GM23338 (cell line): ENCODE measurements at regions not wholly inside any gene's neighbourhood (a gene's known extent, or its start where the extent isn't known, plus 50 kb on each side); places are given as distances from the start of the nearest gene placed in this dataset.
"Not testable (repeated sequence)": the region's sequence is repeated elsewhere in the genome, so short reads cannot be mapped to it uniquely, and the experiment has no call there.

Experiments
- ATAC-seq: fragments of 200-7000 bp; cut with Tn5 transposase; 3 replicates; pipeline ENCODE4 v1.9.1; 2020
- DNase-seq: peaks from one replicate; pipeline ENCODE4 v3.0.0-alpha.2; 2015; ENCODE audit warnings: low spot score
- H2AFZ ChIP-seq: fragments of 200-600 bp; sonication (generic); 2 replicates; pipeline ENCODE4 v1.8.0; 2016; ENCODE audit warnings: antibody characterized with exemption, mild to moderate bottlenecking, moderate library complexity
- H3F3A ChIP-seq: fragments of 200-600 bp; sonication (generic); replicated peaks from 2 replicates; pipeline ENCODE4 v1.8.0; 2017; ENCODE audit warnings: antibody characterized with exemption, mixed run types, low read depth
- H3K27ac ChIP-seq: fragments of 200-600 bp; sonication (generic); 2 replicates; pipeline ENCODE4 v1.6.1; 2016; ENCODE audit warnings: low read depth
- H3K27me3 ChIP-seq: fragments of 200-600 bp; sonication (generic); 2 replicates; pipeline ENCODE4 v1.8.0; 2016; ENCODE audit warnings: mild to moderate bottlenecking, mixed run types, moderate library complexity; ENCODE audit not compliant: insufficient read depth
- H3K36me3 ChIP-seq: fragments of 200-600 bp; sonication (generic); 2 replicates; pipeline ENCODE4 v1.8.0; 2016; ENCODE audit warnings: mild to moderate bottlenecking; ENCODE audit not compliant: insufficient read depth
- H3K4me1 ChIP-seq: fragments of 200-600 bp; sonication (generic); 2 replicates; pipeline ENCODE4 v1.8.0; 2016; ENCODE audit warnings: mild to moderate bottlenecking, moderate library complexity; ENCODE audit not compliant: insufficient read depth
- H3K4me2 ChIP-seq: fragments of 200-600 bp; sonication (generic); 2 replicates; pipeline ENCODE4 v1.7.1; 2017; ENCODE audit warnings: mixed run types
- H3K4me3 ChIP-seq: fragments of 200-600 bp; sonication (generic); 2 replicates; pipeline ENCODE4 v1.6.1; 2016; ENCODE audit warnings: mixed run types
- H3K79me2 ChIP-seq: fragments of 200-600 bp; sonication (generic); replicated peaks from 2 replicates; pipeline ENCODE4 v1.8.0; 2017; ENCODE audit warnings: mild to moderate bottlenecking; ENCODE audit not compliant: insufficient read depth
- H3K9me2 ChIP-seq: fragments of 200-600 bp; sonication (generic); 2 replicates; pipeline ENCODE4 v1.8.0; 2017; ENCODE audit not compliant: insufficient read depth
- H4K20me1 ChIP-seq: fragments of 200-600 bp; sonication (generic); replicated peaks from 2 replicates; pipeline ENCODE4 v1.8.0; 2017; ENCODE audit warnings: mild to moderate bottlenecking; ENCODE audit not compliant: insufficient read depth
- H3K27ac Mint-ChIP-seq: 2 replicates; pipeline ENCODE4 v1.8.0; 2020; ENCODE audit warnings: inconsistent platforms, mild to moderate bottlenecking, moderate library complexity, mixed read lengths
- H3K27me3 Mint-ChIP-seq: 3 replicates; pipeline ENCODE4 v1.8.0; 2022; ENCODE audit warnings: low read depth, mild to moderate bottlenecking, moderate library complexity, mixed read lengths, inconsistent platforms; ENCODE audit not compliant: insufficient read depth, poor library complexity
- H3K36me3 Mint-ChIP-seq: 3 replicates; pipeline ENCODE4 v1.8.0; 2021; ENCODE audit warnings: low read depth, mild to moderate bottlenecking, inconsistent platforms, moderate library complexity, mixed read lengths
- H3K4me1 Mint-ChIP-seq: 3 replicates; pipeline ENCODE4 v1.8.0; 2020; ENCODE audit warnings: mild to moderate bottlenecking, inconsistent platforms, mixed read lengths
- H3K4me3 Mint-ChIP-seq: 3 replicates; pipeline ENCODE4 v1.8.0; 2021; ENCODE audit warnings: moderate library complexity, mild to moderate bottlenecking, inconsistent platforms, mixed read lengths
- H3K9me3 Mint-ChIP-seq: 3 replicates; pipeline ENCODE4 v1.8.0; 2020; ENCODE audit warnings: moderate library complexity, mild to moderate bottlenecking, inconsistent platforms, mixed read lengths
- CREB1 ChIP-seq: fragments of 250-450 bp; sonication (Bioruptor Pico); IDR thresholded peaks from 2 replicates; pipeline ENCODE4 v1.5.0; 2020; ENCODE audit warnings: low read depth, mild to moderate bottlenecking, moderate library complexity
- EZH2 ChIP-seq: fragments of 200-600 bp; sonication (generic); IDR thresholded peaks from one replicate; pipeline ENCODE4 v1.8.0; 2017; ENCODE audit warnings: antibody characterized with exemption, mild to moderate bottlenecking, low read depth; ENCODE audit not compliant: unreplicated experiment
- EZH2phosphoT487 ChIP-seq: fragments of 200-600 bp; sonication (generic); IDR thresholded peaks from one replicate; pipeline ENCODE4 v1.8.1; 2018; ENCODE audit warnings: antibody characterized with exemption; ENCODE audit not compliant: unreplicated experiment
- JUNB ChIP-seq: IDR thresholded peaks from one replicate; pipeline ENCODE4 v1.6.1; 2016; ENCODE audit warnings: antibody characterized with exemption; ENCODE audit not compliant: unreplicated experiment
- POLR2AphosphoS5 ChIP-seq: IDR thresholded peaks from 2 replicates; pipeline ENCODE4 v1.6.1; 2016; ENCODE audit warnings: antibody characterized with exemption, low read depth
- REST ChIP-seq: IDR thresholded peaks from one replicate; pipeline ENCODE4 v1.6.1; 2018; ENCODE audit warnings: antibody characterized with exemption; ENCODE audit not compliant: unreplicated experiment
- STAT1 ChIP-seq: IDR thresholded peaks from one replicate; pipeline ENCODE4 v1.6.1; 2016; ENCODE audit warnings: antibody characterized with exemption; ENCODE audit not compliant: unreplicated experiment
- ZNF114 ChIP-seq: fragments of 250-450 bp; sonication (Bioruptor Pico); IDR thresholded peaks from 2 replicates; pipeline ENCODE4 v1.5.0; 2020; ENCODE audit warnings: mild to moderate bottlenecking, moderate library complexity
- ZNF331 ChIP-seq: fragments of 250-450 bp; sonication (Bioruptor Pico); IDR thresholded peaks from 2 replicates; pipeline ENCODE4 v1.5.0; 2020; ENCODE audit warnings: low read depth, mild to moderate bottlenecking, moderate library complexity
- TF ChIP-seq, protein P1 (sequence below), 2 experiments: fragments of 200-600 bp in 1 of 2; sonication (generic) in 1 of 2; conservative IDR thresholded peaks; 2 replicates each; pipeline versions ENCODE4 v1.5.1 to v1.6.1; 2016 to 2017; ENCODE audit warnings: antibody characterized with exemption in 2 of 2, low read depth in 2 of 2, mild to moderate bottlenecking in 2 of 2, moderate library complexity in 1 of 2

GRCh38 chr10:10758306-10758705, 259.4 kb upstream of the CELF2 start:
- Histone ChIP-seq H3K79me2 (no peaks in the 10 kb centered on the region), H3K27me3 (no peaks in the 10 kb centered on the region), H3F3A (no peaks in the 10 kb centered on the region), H3K27ac (no peak overlapping the region), H2AFZ (0 out of 2 replicates have a peak overlapping the region, but pooled peaks have one; percentile 7), H3K4me2 (no peak overlapping the region), H4K20me1 (no peaks in the 10 kb centered on the region), H3K4me1 (no peaks in the 10 kb centered on the region), H3K4me3 (no peak overlapping the region), H3K9me2 (0 out of 2 replicates have a peak, but pooled peaks cover 3% of the 10 kb centered on the region), H3K36me3 (no peaks in the 10 kb centered on the region)
- H3K27me3 Mint-ChIP-seq = peaks cover 3% of the 10 kb centered on the region
- no peaks in the 10 kb centered on the region for H3K4me1 Mint-ChIP-seq
- DNase-seq = no peak
- no peak for ATAC-seq
- H3K4me3 Mint-ChIP-seq = no peak overlapping the region
- H3K27ac Mint-ChIP-seq = no peak overlapping the region
- no peaks in the 10 kb centered on the region for H3K9me3 Mint-ChIP-seq
- no peaks in the 10 kb centered on the region for H3K36me3 Mint-ChIP-seq
- no peak for TF ChIP-seq EZH2
- no peak for TF ChIP-seq POLR2AphosphoS5
- TF ChIP-seq CREB1 (CRISPR knock-in tag) = no peak
- no peak for TF ChIP-seq JUNB
- TF ChIP-seq, protein P1, sequence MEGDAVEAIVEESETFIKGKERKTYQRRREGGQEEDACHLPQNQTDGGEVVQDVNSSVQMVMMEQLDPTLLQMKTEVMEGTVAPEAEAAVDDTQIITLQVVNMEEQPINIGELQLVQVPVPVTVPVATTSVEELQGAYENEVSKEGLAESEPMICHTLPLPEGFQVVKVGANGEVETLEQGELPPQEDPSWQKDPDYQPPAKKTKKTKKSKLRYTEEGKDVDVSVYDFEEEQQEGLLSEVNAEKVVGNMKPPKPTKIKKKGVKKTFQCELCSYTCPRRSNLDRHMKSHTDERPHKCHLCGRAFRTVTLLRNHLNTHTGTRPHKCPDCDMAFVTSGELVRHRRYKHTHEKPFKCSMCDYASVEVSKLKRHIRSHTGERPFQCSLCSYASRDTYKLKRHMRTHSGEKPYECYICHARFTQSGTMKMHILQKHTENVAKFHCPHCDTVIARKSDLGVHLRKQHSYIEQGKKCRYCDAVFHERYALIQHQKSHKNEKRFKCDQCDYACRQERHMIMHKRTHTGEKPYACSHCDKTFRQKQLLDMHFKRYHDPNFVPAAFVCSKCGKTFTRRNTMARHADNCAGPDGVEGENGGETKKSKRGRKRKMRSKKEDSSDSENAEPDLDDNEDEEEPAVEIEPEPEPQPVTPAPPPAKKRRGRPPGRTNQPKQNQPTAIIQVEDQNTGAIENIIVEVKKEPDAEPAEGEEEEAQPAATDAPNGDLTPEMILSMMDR (conservative IDR thresholded peaks at IDR 0.05; ENCODE audit: low read depth in 2 of 2) = no peak
- no peak for TF ChIP-seq ZNF331
- TF ChIP-seq EZH2phosphoT487 = no peak
- TF ChIP-seq ZNF114 (CRISPR knock-in tag) = no peak

GRCh38 chr10:10759806-10760205, 257.9 kb upstream of the CELF2 start:
- not testable (repeated sequence) for DNase-seq, H3K9me2 ChIP-seq, H3K36me3 Mint-ChIP-seq, H3K79me2 ChIP-seq, H3F3A ChIP-seq, H3K36me3 ChIP-seq, H3K4me1 ChIP-seq, H3K4me2 ChIP-seq, H3K4me1 Mint-ChIP-seq, H3K4me3 ChIP-seq, H3K27me3 ChIP-seq, H3K27me3 Mint-ChIP-seq, H4K20me1 ChIP-seq, H3K9me3 Mint-ChIP-seq, H2AFZ ChIP-seq, ATAC-seq, H3K27ac ChIP-seq, H3K27ac Mint-ChIP-seq, H3K4me3 Mint-ChIP-seq

GRCh38 chr10:10765017-10765416, 252.7 kb upstream of the CELF2 start:
- H3K4me3 ChIP-seq = no peak overlapping the region
- no peaks in the 10 kb centered on the region for H3K9me3 Mint-ChIP-seq
- H3K4me1 ChIP-seq = no peaks in the 10 kb centered on the region
- no peak overlapping the region for H3K4me2 ChIP-seq
- no peaks in the 10 kb centered on the region for H4K20me1 ChIP-seq
- DNase-seq (no peak), ATAC-seq (no peak)
- H3K27me3 ChIP-seq = no peaks in the 10 kb centered on the region
- H2AFZ ChIP-seq = no peak overlapping the region
- no peaks in the 10 kb centered on the region for H3F3A ChIP-seq
- H3K27ac Mint-ChIP-seq = no peak overlapping the region
- H3K79me2 ChIP-seq = no peaks in the 10 kb centered on the region
- no peaks in the 10 kb centered on the region for H3K4me1 Mint-ChIP-seq
- H3K27ac ChIP-seq = no peak overlapping the region
- H3K4me3 Mint-ChIP-seq = no peak overlapping the region
- no peaks in the 10 kb centered on the region for H3K36me3 Mint-ChIP-seq
- H3K9me2 ChIP-seq = peaks cover 7% of the 10 kb centered on the region; the same call in 1 of the 2 replicates
- no peaks in the 10 kb centered on the region for H3K36me3 ChIP-seq
- H3K27me3 Mint-ChIP-seq = peaks cover 6% of the 10 kb centered on the region
- no peak for TF ChIP-seq EZH2phosphoT487
- TF ChIP-seq ZNF114 (CRISPR knock-in tag) = no peak
- TF ChIP-seq POLR2AphosphoS5 = no peak
- TF ChIP-seq JUNB = no peak
- no peak for TF ChIP-seq REST
- no peak for TF ChIP-seq EZH2
- TF ChIP-seq STAT1 = no peak
- TF ChIP-seq ZNF331 = no peak
- no peak for TF ChIP-seq CREB1 (CRISPR knock-in tag)
